WTC11 (cell line): ENCODE measurements at regions not wholly inside any gene's neighbourhood (a gene's known extent, or its start where the extent isn't known, plus 50 kb on each side); places are given as distances from the start of the nearest gene placed in this dataset.

Source experiments
- ATAC-seq: fragments of 200-7000 bp; cut with Tn5 transposase; 2 replicates; pipeline ENCODE4 v1.10.0; 2021; ENCODE audit warnings: mild to moderate bottlenecking, moderate library complexity
- CTCF ChIA-PET: fragments of 300-600 bp; sonication (Branson Sonifier 250); formaldehyde crosslinking; loops from one replicate; lab custom pipeline; 2021; ENCODE audit warnings: antibody characterized with exemption; lab: Charles Lee
- POLR2A ChIA-PET: fragments of 350-600 bp; sonication (Branson Sonifier 250); formaldehyde crosslinking; loops from one replicate; lab custom pipeline; 2021; ENCODE audit warnings: antibody characterized with exemption; lab: Charles Lee
- DNase-seq: peaks from one replicate; pipeline ENCODE4 v3.0.0; 2021; ENCODE audit warnings: low spot score
- H3K27ac Mint-ChIP-seq: 2 replicates; pipeline ENCODE4 v1.8.0; 2021; ENCODE audit warnings: mixed read lengths
- H3K27me3 Mint-ChIP-seq: 2 replicates; pipeline ENCODE4 v1.8.0; 2021; ENCODE audit warnings: low read depth, mild to moderate bottlenecking, moderate library complexity, mixed read lengths
- H3K36me3 Mint-ChIP-seq: 2 replicates; pipeline ENCODE4 v1.8.0; 2021; ENCODE audit warnings: mixed read lengths
- H3K4me1 Mint-ChIP-seq: 2 replicates; pipeline ENCODE4 v1.8.0; 2022; ENCODE audit warnings: mixed read lengths
- H3K4me3 Mint-ChIP-seq: 2 replicates; pipeline ENCODE4 v1.8.0; 2021; ENCODE audit warnings: mild to moderate bottlenecking, moderate library complexity, mixed read lengths
- H3K9me3 Mint-ChIP-seq: 2 replicates; pipeline ENCODE4 v1.8.0; 2021; ENCODE audit warnings: mixed read lengths
- ARID4B ChIP-seq: sonication (generic); formaldehyde crosslinking; IDR thresholded peaks from 2 replicates; pipeline ENCODE4 v1.8.0; 2023; ENCODE audit warnings: missing genetic modification reagents, mild to moderate bottlenecking, borderline replicate concordance
- CTCF ChIP-seq: fragments of 200-600 bp; IDR thresholded peaks from 2 replicates; pipeline ENCODE4 v1.8.0; 2022; ENCODE audit warnings: antibody characterized with exemption
- E2F5 ChIP-seq: sonication (generic); formaldehyde crosslinking; IDR thresholded peaks from 2 replicates; pipeline ENCODE4 v1.8.1; 2022; ENCODE audit warnings: mild to moderate bottlenecking, moderate library complexity, missing genetic modification reagents
- HMGA2 ChIP-seq: fragments of 250-450 bp; sonication (Bioruptor Pico); IDR thresholded peaks from 2 replicates; pipeline ENCODE4 v1.4.0; 2021; ENCODE audit warnings: mild to moderate bottlenecking, moderate library complexity
- NR3C1 ChIP-seq: sonication (generic); formaldehyde crosslinking; conservative IDR thresholded peaks from 2 replicates; pipeline ENCODE4 v1.8.1; 2023; ENCODE audit warnings: low read depth, mild to moderate bottlenecking, missing genetic modification reagents
- SMAD3 ChIP-seq: sonication (generic); formaldehyde crosslinking; IDR thresholded peaks from 2 replicates; pipeline ENCODE4 v1.8.0; 2022; ENCODE audit warnings: missing genetic modification reagents, mild to moderate bottlenecking, borderline replicate concordance
- TEAD1 ChIP-seq: sonication (generic); formaldehyde crosslinking; IDR thresholded peaks from 2 replicates; pipeline ENCODE4 v1.8.0; 2022; ENCODE audit warnings: mild to moderate bottlenecking, missing genetic modification reagents
- TP53 ChIP-seq: sonication (generic); formaldehyde crosslinking; IDR thresholded peaks from 2 replicates; pipeline ENCODE4 v1.8.1; 2023; ENCODE audit warnings: mild to moderate bottlenecking, missing genetic modification reagents
- ZNF423 ChIP-seq: fragments of 250-450 bp; sonication (Bioruptor Pico); IDR thresholded peaks from 2 replicates; pipeline ENCODE4 v2.1.2; 2022; ENCODE audit warnings: mild to moderate bottlenecking, moderate library complexity
- TF ChIP-seq, protein P1 (sequence below): sonication (generic); formaldehyde crosslinking; IDR thresholded peaks from 2 replicates; pipeline ENCODE4 v1.8.0; 2022; ENCODE audit warnings: mild to moderate bottlenecking, missing genetic modification reagents
- TF ChIP-seq, protein P2 (sequence below): fragments of 250-450 bp; sonication (Bioruptor Pico); IDR thresholded peaks from 2 replicates; pipeline ENCODE4 v1.8.0; 2021; ENCODE audit warnings: mild to moderate bottlenecking

GRCh38 chr2:60158262-60158661, 395.2 kb downstream of the BCL11A start:
- peaks cover 8% of the 10 kb centered on the region for H3K9me3 Mint-ChIP-seq
- no peak for ATAC-seq
- no peak overlapping the region for H3K27ac Mint-ChIP-seq
- peaks cover 3% of the 10 kb centered on the region; the same call in 1 of the 2 replicates for H3K27me3 Mint-ChIP-seq
- POLR2A ChIA-PET: no interaction called here
- CTCF ChIA-PET: no interaction called here
- no peaks in the 10 kb centered on the region for H3K4me1 Mint-ChIP-seq
- no peak for TF ChIP-seq ZNF423 (CRISPR knock-in tag)
- TF ChIP-seq HMGA2 (CRISPR knock-in tag): no peak
- TF ChIP-seq, protein P1, sequence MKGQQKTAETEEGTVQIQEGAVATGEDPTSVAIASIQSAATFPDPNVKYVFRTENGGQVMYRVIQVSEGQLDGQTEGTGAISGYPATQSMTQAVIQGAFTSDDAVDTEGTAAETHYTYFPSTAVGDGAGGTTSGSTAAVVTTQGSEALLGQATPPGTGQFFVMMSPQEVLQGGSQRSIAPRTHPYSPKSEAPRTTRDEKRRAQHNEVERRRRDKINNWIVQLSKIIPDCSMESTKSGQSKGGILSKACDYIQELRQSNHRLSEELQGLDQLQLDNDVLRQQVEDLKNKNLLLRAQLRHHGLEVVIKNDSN: no peak
- no peak for TF ChIP-seq CTCF
- TF ChIP-seq ARID4B: no peak
- no peak for TF ChIP-seq TEAD1
- no peak for TF ChIP-seq NR3C1 (CRISPR knock-in tag)
- DNase-seq: no peak
- H3K36me3 Mint-ChIP-seq: no peaks in the 10 kb centered on the region
- no peak overlapping the region for H3K4me3 Mint-ChIP-seq

GRCh38 chr2:60157283-60157682, 396.2 kb downstream of the BCL11A start:
- Mint-ChIP-seq H3K27me3 (peaks cover 3% of the 10 kb centered on the region; the same call in 1 of the 2 replicates), H3K4me1 (no peaks in the 10 kb centered on the region), H3K4me3 (no peak overlapping the region), H3K36me3 (0 out of 2 replicates have a peak, but pooled peaks cover 2% of the 10 kb centered on the region), H3K9me3 (peaks cover 8% of the 10 kb centered on the region), H3K27ac (no peak overlapping the region)
- no peak for DNase-seq
- CTCF ChIA-PET: no interaction called here
- no peak for ATAC-seq
- POLR2A ChIA-PET: no interaction called here
- no peak for TF ChIP-seq TP53 (CRISPR knock-in tag)
- TF ChIP-seq, all 79 proteins: peak for 0

DNA sequence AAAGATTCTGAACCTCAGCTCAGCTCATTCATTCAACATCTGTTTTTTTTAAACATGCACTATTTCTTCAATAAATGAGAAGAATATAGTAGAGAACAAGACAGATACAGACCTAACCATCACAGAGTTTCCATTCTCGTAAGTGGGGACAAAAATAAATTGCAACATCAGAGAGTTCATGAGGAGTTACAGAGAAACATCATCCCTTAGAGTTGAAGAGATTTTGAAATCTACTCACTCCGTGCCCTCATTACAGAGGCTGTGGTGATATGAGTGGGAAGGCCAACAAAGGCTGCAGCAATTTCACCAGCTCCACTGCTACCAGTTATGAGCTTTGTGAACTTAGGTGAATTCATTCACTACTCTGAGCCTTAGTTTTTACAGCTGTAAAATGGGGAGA, 399.3 kb downstream of the BCL11A start:
- Mint-ChIP-seq H3K27me3 (peaks cover 3% of the 10 kb centered on the region; the same call in 1 of the 2 replicates), H3K4me1 (no peaks in the 10 kb centered on the region), H3K27ac (no peak overlapping the region), H3K4me3 (no peak overlapping the region), H3K9me3 (peaks cover 8% of the 10 kb centered on the region), H3K36me3 (0 out of 2 replicates have a peak, but pooled peaks cover 3% of the 10 kb centered on the region)
- no peak for DNase-seq
- ATAC-seq: no peak
- CTCF ChIA-PET: interaction anchor here (1.2 kb wide), 1 partner anchor 152 kb away, joined by 3 read pairs; no protein-coding TSS in a partner anchor
- TF ChIP-seq SMAD3 (CRISPR knock-in tag) (no peak), E2F5 (CRISPR knock-in tag) (no peak)
- TF ChIP-seq, protein P2, sequence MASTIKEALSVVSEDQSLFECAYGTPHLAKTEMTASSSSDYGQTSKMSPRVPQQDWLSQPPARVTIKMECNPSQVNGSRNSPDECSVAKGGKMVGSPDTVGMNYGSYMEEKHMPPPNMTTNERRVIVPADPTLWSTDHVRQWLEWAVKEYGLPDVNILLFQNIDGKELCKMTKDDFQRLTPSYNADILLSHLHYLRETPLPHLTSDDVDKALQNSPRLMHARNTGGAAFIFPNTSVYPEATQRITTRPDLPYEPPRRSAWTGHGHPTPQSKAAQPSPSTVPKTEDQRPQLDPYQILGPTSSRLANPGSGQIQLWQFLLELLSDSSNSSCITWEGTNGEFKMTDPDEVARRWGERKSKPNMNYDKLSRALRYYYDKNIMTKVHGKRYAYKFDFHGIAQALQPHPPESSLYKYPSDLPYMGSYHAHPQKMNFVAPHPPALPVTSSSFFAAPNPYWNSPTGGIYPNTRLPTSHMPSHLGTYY: no peak
- POLR2A ChIA-PET: no interaction called here
